ENCODE measurements at regions not wholly inside any gene's neighbourhood (a gene's known extent, or its start where the extent isn't known, plus 50 kb on each side); places are given as distances from the start of the nearest gene placed in this dataset.
A peak's percentile ranks its signal among the peaks of the same experiment; 100 is the strongest.

- Histone ChIP-seq H3K9me3 (ENCODE audit: low read length) (no peaks in the 10 kb centered on the region), H4K20me1 (ENCODE audit: low read length) (no peaks in the 10 kb centered on the region), H3K27ac (ENCODE audit: low read length) (peak overlapping the region; percentile 95), H3K27me3 (ENCODE audit: low read length) (no peaks in the 10 kb centered on the region), H3F3A (ENCODE audit: low read length, unreplicated experiment) (peaks cover 10% of the 10 kb centered on the region), H3K4me1 (ENCODE audit: insufficient read depth, low read length) (peaks cover 51% of the 10 kb centered on the region), H3K4me3 (ENCODE audit: low read length) (peak overlapping the region; percentile 52; the same call in 1 of the 2 replicates), H3K9me2 (replicated peaks; ENCODE audit: low read length) (no peaks in the 10 kb centered on the region), H3K36me3 (ENCODE audit: low read depth, low read length) (no peaks in the 10 kb centered on the region), H3K4me2 (ENCODE audit: low read length) (peak overlapping the region; percentile 81), H3K79me2 (ENCODE audit: low read length) (no peaks in the 10 kb centered on the region), H3K9ac (ENCODE audit: low read length) (peak overlapping the region; percentile 76), H2AFZ (ENCODE audit: low read length) (peak overlapping the region; percentile 36)
- BruUV-seq (replicated peaks) = no TSS peak
- TF ChIP-seq EZH2 (IDR thresholded peaks at IDR 0.05; ENCODE audit: low read length, unreplicated experiment) = no peak
- TF ChIP-seq EZH2phosphoT487 (IDR thresholded peaks at IDR 0.05; ENCODE audit: borderline replicate concordance, low read length) = no peak
- no peak for TF ChIP-seq CTCF (conservative IDR thresholded peaks at IDR 0.05; ENCODE audit: low read depth, low read length)
- ATAC-seq (peak; percentile 87), DNase-seq (peak; percentile 98)
- intact Hi-C loops (cut with micrococcal nuclease) = loop anchor here (2.0 to 5.0 kb wide), 2 partner anchors 117 to 245 kb away; partner anchors contain the start of gene IKZF2
- ChIA-PET POLR2A (ENCODE audit: unreplicated experiment) (interaction anchor here (0.7 kb wide), 2 partner anchors 13 to 155 kb away, joined by 3 to 11 read pairs; no protein-coding TSS in a partner anchor), CTCF (interaction anchor here (0.6 to 0.8 kb wide), 2 partner anchors 245 to 248 kb away, joined by 3 to 6 read pairs; partner anchors contain the start of gene IKZF2)
These were observed 245.7 kb downstream of the IKZF2 start for GRCh38 chr2:212905640-212906201.

- CTCF ChIA-PET = no interaction called here
- Histone ChIP-seq H3K4me3 (ENCODE audit: low read length) (no peak overlapping the region), H2AFZ (ENCODE audit: low read length) (peak overlapping the region; percentile 33; the same call in 1 of the 2 replicates), H3K36me3 (ENCODE audit: low read depth, low read length) (no peaks in the 10 kb centered on the region), H3K9me2 (replicated peaks; ENCODE audit: low read length) (no peaks in the 10 kb centered on the region), H3K9me3 (ENCODE audit: low read length) (no peaks in the 10 kb centered on the region), H3K4me1 (ENCODE audit: insufficient read depth, low read length) (peaks cover 51% of the 10 kb centered on the region), H3F3A (ENCODE audit: low read length, unreplicated experiment) (peaks cover 10% of the 10 kb centered on the region), H3K79me2 (ENCODE audit: low read length) (no peaks in the 10 kb centered on the region), H3K9ac (ENCODE audit: low read length) (peak overlapping the region; percentile 60), H3K4me2 (ENCODE audit: low read length) (peak overlapping the region; percentile 81), H4K20me1 (ENCODE audit: low read length) (no peaks in the 10 kb centered on the region), H3K27me3 (ENCODE audit: low read length) (no peaks in the 10 kb centered on the region), H3K27ac (ENCODE audit: low read length) (peak overlapping the region; percentile 95)
- DNase-seq (no peak), ATAC-seq (no peak)
- no TSS peak for BruUV-seq (replicated peaks)
- no peak for TF ChIP-seq EZH2 (IDR thresholded peaks at IDR 0.05; ENCODE audit: low read length, unreplicated experiment)
- TF ChIP-seq EZH2phosphoT487 (IDR thresholded peaks at IDR 0.05; ENCODE audit: borderline replicate concordance, low read length) = no peak
- TF ChIP-seq CTCF (conservative IDR thresholded peaks at IDR 0.05; ENCODE audit: low read depth, low read length) = no peak
- intact Hi-C loops (cut with micrococcal nuclease) = loop anchor here (2.0 to 5.0 kb wide), 2 partner anchors 118 to 246 kb away; partner anchors contain the start of gene IKZF2
- POLR2A ChIA-PET (ENCODE audit: unreplicated experiment) = no interaction called here
These were observed 246.8 kb downstream of the IKZF2 start for GRCh38 chr2:212904646-212905045.

- H3F3A ChIP-seq (ENCODE audit: low read length, unreplicated experiment) = peaks cover 10% of the 10 kb centered on the region
- H3K9me3 ChIP-seq (ENCODE audit: low read length) = no peaks in the 10 kb centered on the region
- intact Hi-C loops (cut with micrococcal nuclease) = no loop called here
- H3K27ac ChIP-seq (ENCODE audit: low read length) = no peak overlapping the region
- no TSS peak for BruUV-seq (replicated peaks)
- ATAC-seq (no peak), DNase-seq (no peak)
- peak overlapping the region; percentile 35; the same call in 1 of the 2 replicates for H2AFZ ChIP-seq (ENCODE audit: low read length)
- POLR2A ChIA-PET (ENCODE audit: unreplicated experiment) = no interaction called here
- no peaks in the 10 kb centered on the region for H3K79me2 ChIP-seq (ENCODE audit: low read length)
- peaks cover 51% of the 10 kb centered on the region for H3K4me1 ChIP-seq (ENCODE audit: insufficient read depth, low read length)
- H3K9me2 ChIP-seq (replicated peaks; ENCODE audit: low read length) = no peaks in the 10 kb centered on the region
- no peak overlapping the region for H3K4me3 ChIP-seq (ENCODE audit: low read length)
- TF ChIP-seq EZH2phosphoT487 (IDR thresholded peaks at IDR 0.05; ENCODE audit: borderline replicate concordance, low read length) = no peak
- TF ChIP-seq EZH2 (IDR thresholded peaks at IDR 0.05; ENCODE audit: low read length, unreplicated experiment) = no peak
- TF ChIP-seq CTCF (conservative IDR thresholded peaks at IDR 0.05; ENCODE audit: low read depth, low read length) = no peak
- no peaks in the 10 kb centered on the region for H3K36me3 ChIP-seq (ENCODE audit: low read depth, low read length)
- no peaks in the 10 kb centered on the region for H3K27me3 ChIP-seq (ENCODE audit: low read length)
- CTCF ChIA-PET = no interaction called here
- no peak overlapping the region for H3K9ac ChIP-seq (ENCODE audit: low read length)
- no peaks in the 10 kb centered on the region for H4K20me1 ChIP-seq (ENCODE audit: low read length)
- H3K4me2 ChIP-seq (ENCODE audit: low read length) = no peak overlapping the region
These were observed 248.0 kb downstream of the IKZF2 start for GRCh38 chr2:212903413-212903812.

All from PC-3 (cell line).